Hepatocyte (in vitro differentiated cells): ENCODE measurements at regions not wholly inside any gene's neighbourhood (a gene's known extent, or its start where the extent isn't known, plus 50 kb on each side); places are given as distances from the start of the nearest gene placed in this dataset.

Experiments
- DNase-seq: peaks from one replicate; pipeline ENCODE4 v3.0.0-alpha.2; 2016; ENCODE audit warnings: low spot score
- H2AFZ ChIP-seq: fragments of 200-600 bp; sonication (generic); 2 replicates; pipeline ENCODE4 v1.6.0; 2016; ENCODE audit warnings: antibody characterized with exemption, mild to moderate bottlenecking
- H3K27ac ChIP-seq: fragments of 200-600 bp; sonication (generic); 2 replicates; pipeline ENCODE4 v1.5.1; 2016; ENCODE audit warnings: mild to moderate bottlenecking
- H3K27me3 ChIP-seq: fragments of 200-600 bp; sonication (generic); 2 replicates; pipeline ENCODE4 v1.6.1; 2016
- H3K36me3 ChIP-seq: fragments of 200-600 bp; sonication (generic); replicated peaks from 2 replicates; pipeline ENCODE4 v1.5.1; 2016; ENCODE audit warnings: low read depth; ENCODE audit not compliant: insufficient read depth
- H3K4me1 ChIP-seq: fragments of 200-600 bp; sonication (generic); 2 replicates; pipeline ENCODE4 v1.5.1; 2016; ENCODE audit warnings: mild to moderate bottlenecking, moderate library complexity; ENCODE audit not compliant: insufficient read depth
- H3K4me2 ChIP-seq: fragments of 200-600 bp; sonication (generic); 2 replicates; pipeline ENCODE4 v1.6.0; 2016
- H3K4me3 ChIP-seq: fragments of 200-600 bp; sonication (generic); 2 replicates; pipeline ENCODE4 v1.5.1; 2016; ENCODE audit warnings: mild to moderate bottlenecking
- H3K79me2 ChIP-seq: fragments of 200-600 bp; sonication (generic); 2 replicates; pipeline ENCODE4 v1.6.0; 2017; ENCODE audit warnings: mild to moderate bottlenecking
- H3K9me2 ChIP-seq: fragments of 200-600 bp; sonication (generic); replicated peaks from 2 replicates; pipeline ENCODE4 v1.6.0; 2017; ENCODE audit warnings: mild to moderate bottlenecking; ENCODE audit not compliant: insufficient read depth
- H3K9me3 ChIP-seq: fragments of 200-600 bp; sonication (generic); 2 replicates; pipeline ENCODE4 v1.5.1; 2016; ENCODE audit warnings: low read depth, mild to moderate bottlenecking
- H4K20me1 ChIP-seq: fragments of 200-600 bp; sonication (generic); 2 replicates; pipeline ENCODE4 v1.6.0; 2016; ENCODE audit warnings: mild to moderate bottlenecking; ENCODE audit not compliant: insufficient read depth, poor library complexity, severe bottlenecking
- CTCF ChIP-seq: fragments of 200-600 bp; sonication (generic); IDR thresholded peaks from 2 replicates; pipeline ENCODE4 v1.5.1; 2016; ENCODE audit warnings: antibody characterized with exemption, mild to moderate bottlenecking; ENCODE audit not compliant: poor library complexity
- EZH2 ChIP-seq: fragments of 200-600 bp; sonication (generic); IDR thresholded peaks from 2 replicates; pipeline ENCODE4 v1.6.1; 2016; ENCODE audit warnings: antibody characterized with exemption, mild to moderate bottlenecking, borderline replicate concordance
- EZH2phosphoT487 ChIP-seq: fragments of 200-600 bp; sonication (generic); IDR thresholded peaks from one replicate; pipeline ENCODE4 v1.6.1; 2018; ENCODE audit warnings: antibody characterized with exemption, mild to moderate bottlenecking, low read depth, moderate library complexity; ENCODE audit not compliant: unreplicated experiment, severe bottlenecking
- WGBS: methylation state at CpG from one replicate; pipeline ENCODE4 v1.1.6; 2016; ENCODE audit warnings: low lambda C conversion rate; ENCODE audit errors: missing lambda C conversion rate; 5-methylcytosine and 5-hydroxymethylcytosine counted together

DNA sequence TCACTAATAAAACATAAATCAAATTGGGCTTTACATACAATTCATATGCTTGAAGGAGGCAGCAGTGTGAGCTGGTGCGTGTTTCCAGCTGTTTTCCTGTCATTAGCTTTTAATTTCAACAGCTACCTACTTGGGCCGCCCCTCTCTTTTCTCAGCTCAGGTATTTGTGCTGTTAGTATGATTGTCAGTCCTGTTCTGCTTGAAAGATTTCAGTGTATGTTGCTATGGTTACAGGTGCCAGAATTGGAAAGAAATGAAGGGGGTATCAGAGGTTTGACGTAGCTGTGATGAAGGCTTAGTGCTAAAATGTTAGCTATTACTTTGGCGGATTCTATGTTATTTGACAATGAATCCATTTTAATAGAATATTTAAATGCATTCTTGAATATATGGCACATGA is 440.3 kb downstream of the ZIC3 start:
- 85% methylated on average over 4 of the region's 4 CpGs for WGBS
- Histone ChIP-seq H3K79me2 (no peaks in the 10 kb centered on the region), H3K36me3 (no peaks in the 10 kb centered on the region), H3K4me1 (no peaks in the 10 kb centered on the region), H4K20me1 (no peaks in the 10 kb centered on the region), H3K4me3 (no peak overlapping the region), H2AFZ (no peak overlapping the region), H3K27me3 (no peaks in the 10 kb centered on the region), H3K9me2 (no peaks in the 10 kb centered on the region), H3K27ac (no peak overlapping the region), H3K4me2 (no peak overlapping the region), H3K9me3 (no peaks in the 10 kb centered on the region)
- no peak for TF ChIP-seq CTCF
- TF ChIP-seq EZH2: no peak
- no peak for TF ChIP-seq EZH2phosphoT487
- no peak for DNase-seq

- Histone ChIP-seq H3K36me3 (no peaks in the 10 kb centered on the region), H3K27me3 (no peaks in the 10 kb centered on the region), H4K20me1 (no peaks in the 10 kb centered on the region), H3K27ac (no peak overlapping the region), H3K4me2 (no peak overlapping the region), H3K4me3 (no peak overlapping the region), H3K79me2 (no peaks in the 10 kb centered on the region), H3K9me2 (no peaks in the 10 kb centered on the region), H2AFZ (no peak overlapping the region), H3K4me1 (no peaks in the 10 kb centered on the region), H3K9me3 (no peaks in the 10 kb centered on the region)
- DNase-seq: no peak
- 34% methylated on average over 5 of the region's 5 CpGs for WGBS
- TF ChIP-seq CTCF (no peak), EZH2 (no peak), EZH2phosphoT487 (no peak)
Observed at GRCh38 chrX:138008281-138008680, 442.4 kb downstream of the ZIC3 start.

DNA sequence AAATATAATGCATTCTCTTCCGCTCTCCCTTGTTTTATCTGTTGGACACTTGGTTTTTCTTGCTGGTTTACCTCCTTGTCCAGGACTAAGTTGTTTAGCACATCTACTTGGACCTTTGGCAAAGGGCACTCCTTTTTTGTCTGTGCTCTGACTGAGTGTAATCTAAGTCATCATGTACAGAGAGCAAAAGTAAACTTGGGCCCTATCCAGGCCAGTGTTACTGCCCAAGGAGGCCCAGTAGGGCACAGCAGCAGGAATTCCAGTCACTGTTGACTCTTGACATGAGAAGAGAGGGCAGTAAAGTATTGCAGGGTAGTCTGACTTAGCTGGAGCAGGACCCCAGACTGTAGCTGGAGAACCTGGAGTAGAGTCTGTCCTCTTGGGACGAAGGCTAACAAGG is 445.5 kb downstream of the ZIC3 start:
- no peak for TF ChIP-seq EZH2phosphoT487
- no peak for TF ChIP-seq CTCF
- TF ChIP-seq EZH2: no peak
- H3K27me3 ChIP-seq: no peaks in the 10 kb centered on the region
- no peak for DNase-seq
- no peaks in the 10 kb centered on the region for H3K9me3 ChIP-seq
- H3K79me2 ChIP-seq: no peaks in the 10 kb centered on the region
- no peak overlapping the region for H3K4me3 ChIP-seq
- no peak overlapping the region for H3K27ac ChIP-seq
- H4K20me1 ChIP-seq: no peaks in the 10 kb centered on the region
- no peaks in the 10 kb centered on the region for H3K36me3 ChIP-seq
- no peak overlapping the region for H3K4me2 ChIP-seq
- no peaks in the 10 kb centered on the region for H3K9me2 ChIP-seq
- 82% methylated on average over 2 of the region's 2 CpGs for WGBS
- no peak overlapping the region for H2AFZ ChIP-seq
- no peaks in the 10 kb centered on the region for H3K4me1 ChIP-seq

- Histone ChIP-seq H3K4me3 (no peak overlapping the region), H3K27ac (no peak overlapping the region), H4K20me1 (no peaks in the 10 kb centered on the region), H3K27me3 (no peaks in the 10 kb centered on the region), H3K4me2 (no peak overlapping the region), H2AFZ (no peak overlapping the region), H3K36me3 (no peaks in the 10 kb centered on the region), H3K79me2 (no peaks in the 10 kb centered on the region), H3K4me1 (no peaks in the 10 kb centered on the region), H3K9me2 (no peaks in the 10 kb centered on the region), H3K9me3 (no peaks in the 10 kb centered on the region)
- WGBS: 70% methylated on average over 3 of the region's 3 CpGs
- TF ChIP-seq EZH2 (no peak), CTCF (no peak), EZH2phosphoT487 (no peak)
- DNase-seq: no peak
Observed at GRCh38 chrX:138014577-138014976, 448.6 kb downstream of the ZIC3 start.
